ENCODE measurements at regions not wholly inside any gene's neighbourhood (a gene's known extent, or its start where the extent isn't known, plus 50 kb on each side); places are given as distances from the start of the nearest gene placed in this dataset.
"Not testable (repeated sequence)": the region's sequence is repeated elsewhere in the genome, so short reads cannot be mapped to it uniquely, and the experiment has no call there.

DNA sequence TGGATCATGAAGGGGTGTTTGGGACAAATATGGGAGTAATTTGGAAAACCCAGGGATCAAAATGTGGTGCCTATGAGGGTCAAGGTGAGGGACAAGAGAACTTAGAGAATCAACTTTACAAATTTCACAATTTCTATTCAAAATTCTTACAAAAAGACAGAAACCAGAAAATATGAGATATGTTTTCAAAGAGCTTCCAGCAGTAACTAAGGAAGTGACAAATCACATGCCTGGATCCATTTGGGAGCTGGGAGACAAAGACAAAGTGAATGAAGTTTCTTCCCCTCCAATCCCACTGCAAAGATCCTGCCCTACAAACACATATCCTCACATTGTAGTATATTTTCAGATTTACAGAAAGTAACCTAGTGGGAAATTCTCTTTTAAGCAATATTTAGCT is 235.0 kb upstream of the VLDLR start:
- H3K36me3 ChIP-seq (ENCODE audit: control insufficient read depth, insufficient read depth, low read length) = no peaks in the 10 kb centered on the region
- H3K27me3 ChIP-seq (ENCODE audit: control insufficient read depth, insufficient read depth, low read length) = no peaks in the 10 kb centered on the region; the same call in none of the 2 replicates
- CTCF ChIA-PET = no interaction called here
- TF ChIP-seq CTCF (IDR thresholded peaks at IDR 0.05; ENCODE audit: insufficient read depth, low read depth, low read length) = no peak
- POLR2A ChIA-PET = no interaction called here
- H3K4me3 ChIP-seq (ENCODE audit: low read depth, low read length) = no peak overlapping the region
- no peak for DNase-seq (ENCODE audit: low read depth)

GRCh38 chr9:2387166-2387565 is 234.4 kb upstream of the VLDLR start:
- CTCF ChIA-PET = no interaction called here
- Histone ChIP-seq H3K4me3 (ENCODE audit: low read depth, low read length) (no peak overlapping the region), H3K27me3 (ENCODE audit: control insufficient read depth, insufficient read depth, low read length) (no peaks in the 10 kb centered on the region; the same call in none of the 2 replicates), H3K36me3 (ENCODE audit: control insufficient read depth, insufficient read depth, low read length) (no peaks in the 10 kb centered on the region)
- DNase-seq (ENCODE audit: low read depth) = no peak
- POLR2A ChIA-PET = no interaction called here
- TF ChIP-seq CTCF (IDR thresholded peaks at IDR 0.05; ENCODE audit: insufficient read depth, low read depth, low read length) = no peak

DNA sequence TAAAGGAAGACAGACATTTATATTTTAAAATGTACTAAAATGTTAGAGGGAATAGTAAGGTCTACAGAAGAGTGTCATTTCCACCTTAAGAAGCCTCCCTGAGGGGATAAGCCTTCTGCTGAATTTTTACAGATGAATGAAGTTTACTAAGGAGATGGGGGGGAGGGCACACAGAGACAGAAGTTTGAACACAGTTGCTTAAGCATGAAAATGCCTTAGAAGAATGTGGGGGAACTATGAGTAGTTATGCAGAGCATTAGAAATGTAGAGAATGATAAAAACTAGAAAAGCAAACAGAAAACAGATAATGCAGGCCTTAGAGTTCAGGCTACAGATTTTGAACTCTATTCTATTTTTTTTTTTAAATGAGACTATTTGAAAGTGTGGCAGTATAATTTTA is 232.2 kb upstream of the VLDLR start:
- H3K36me3 ChIP-seq (ENCODE audit: control insufficient read depth, insufficient read depth, low read length) = no peaks in the 10 kb centered on the region
- POLR2A ChIA-PET = no interaction called here
- TF ChIP-seq CTCF (IDR thresholded peaks at IDR 0.05; ENCODE audit: insufficient read depth, low read depth, low read length) = no peak
- H3K4me3 ChIP-seq (ENCODE audit: low read depth, low read length) = no peak overlapping the region
- CTCF ChIA-PET = no interaction called here
- no peaks in the 10 kb centered on the region; the same call in none of the 2 replicates for H3K27me3 ChIP-seq (ENCODE audit: control insufficient read depth, insufficient read depth, low read length)
- DNase-seq (ENCODE audit: low read depth) = no peak

GRCh38 chr9:2390028-2390427 is 231.6 kb upstream of the VLDLR start:
- Histone ChIP-seq H3K36me3 (ENCODE audit: control insufficient read depth, insufficient read depth, low read length) (no peaks in the 10 kb centered on the region), H3K4me3 (ENCODE audit: low read depth, low read length) (no peak overlapping the region), H3K27me3 (ENCODE audit: control insufficient read depth, insufficient read depth, low read length) (no peaks in the 10 kb centered on the region; the same call in 1 of the 2 replicates)
- POLR2A ChIA-PET = no interaction called here
- no peak for TF ChIP-seq CTCF (IDR thresholded peaks at IDR 0.05; ENCODE audit: insufficient read depth, low read depth, low read length)
- DNase-seq (ENCODE audit: low read depth) = no peak
- CTCF ChIA-PET = no interaction called here

- H3K36me3 ChIP-seq (ENCODE audit: control insufficient read depth, insufficient read depth, low read length); POLR2A ChIA-PET; DNase-seq (ENCODE audit: low read depth); CTCF ChIA-PET; H3K4me3 ChIP-seq (ENCODE audit: low read depth, low read length); H3K27me3 ChIP-seq (ENCODE audit: control insufficient read depth, insufficient read depth, low read length): not testable (repeated sequence)
These were observed 230.0 kb upstream of the VLDLR start for GRCh38 chr9:2391509-2392132.

GRCh38 chr9:2394087-2394741 is 227.4 kb upstream of the VLDLR start:
- DNase-seq (ENCODE audit: low read depth); CTCF ChIA-PET; H3K27me3 ChIP-seq (ENCODE audit: control insufficient read depth, insufficient read depth, low read length); H3K4me3 ChIP-seq (ENCODE audit: low read depth, low read length); POLR2A ChIA-PET; H3K36me3 ChIP-seq (ENCODE audit: control insufficient read depth, insufficient read depth, low read length): not testable (repeated sequence)
